ENCODE measurements at regions not wholly inside any gene's neighbourhood (a gene's known extent, or its start where the extent isn't known, plus 50 kb on each side); places are given as distances from the start of the nearest gene placed in this dataset.
"Not testable (repeated sequence)": the region's sequence is repeated elsewhere in the genome, so short reads cannot be mapped to it uniquely, and the experiment has no call there.

- DNase-seq (ENCODE audit: low spot score): no peak
These were observed 652.3 kb downstream of the SLCO4C1 start for GRCh38 chr5:101643794-101644193.

DNA sequence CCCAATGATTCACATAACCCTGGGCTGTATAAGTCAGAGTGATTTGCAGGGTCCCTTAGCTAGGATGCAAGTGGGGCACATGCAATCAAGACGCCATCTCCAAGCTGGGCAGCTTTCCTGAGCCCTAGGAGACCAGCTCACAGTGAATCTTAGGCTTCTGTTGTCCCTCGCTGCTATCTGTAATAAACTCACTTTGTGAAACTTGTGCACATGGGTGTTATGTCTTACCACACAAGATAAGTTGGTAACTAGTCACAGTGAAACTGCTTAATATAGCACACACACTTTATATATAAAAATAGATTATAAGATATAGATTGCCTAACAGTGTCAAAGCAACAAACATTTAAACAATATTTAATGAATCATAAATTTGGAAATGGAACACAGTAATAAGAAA lies 658.5 kb downstream of the SLCO4C1 start:
- DNase-seq (ENCODE audit: low spot score): no peak

- not testable (repeated sequence) for DNase-seq (ENCODE audit: low spot score)
These were observed 668.3 kb downstream of the SLCO4C1 start for GRCh38 chr5:101627770-101628169.

GRCh38 chr5:101626572-101626971 lies 669.5 kb downstream of the SLCO4C1 start:
- no peak for DNase-seq (ENCODE audit: low spot score)

GRCh38 chr5:101611039-101611438 lies 685.0 kb downstream of the SLCO4C1 start:
- no peak for DNase-seq (ENCODE audit: low spot score)

DNA sequence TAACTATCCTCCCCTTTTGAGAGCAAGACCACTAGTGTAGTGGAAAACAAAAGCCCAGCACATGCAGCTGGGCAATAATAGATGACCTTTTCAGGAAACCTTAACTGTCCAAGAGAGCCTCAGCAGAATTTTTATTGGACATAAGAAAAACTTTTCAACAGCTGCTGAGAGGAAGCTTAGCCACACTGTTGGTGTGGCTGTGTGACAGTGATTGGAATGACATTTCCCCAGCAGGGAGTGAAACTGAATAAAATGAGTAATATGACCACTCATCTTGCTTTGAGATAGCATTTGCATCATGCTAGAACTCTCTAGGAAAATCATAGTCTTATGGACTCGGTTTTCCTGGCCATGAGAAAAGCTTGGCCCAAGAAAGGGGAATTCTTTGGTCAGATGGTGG lies 687.8 kb downstream of the SLCO4C1 start:
- DNase-seq (ENCODE audit: low spot score): no peak

GRCh38 chr5:101605700-101606099 lies 690.4 kb downstream of the SLCO4C1 start:
- DNase-seq (ENCODE audit: low spot score): no peak

- DNase-seq (ENCODE audit: low spot score): no peak
These were observed 695.5 kb downstream of the SLCO4C1 start for GRCh38 chr5:101600614-101601013.

DNA sequence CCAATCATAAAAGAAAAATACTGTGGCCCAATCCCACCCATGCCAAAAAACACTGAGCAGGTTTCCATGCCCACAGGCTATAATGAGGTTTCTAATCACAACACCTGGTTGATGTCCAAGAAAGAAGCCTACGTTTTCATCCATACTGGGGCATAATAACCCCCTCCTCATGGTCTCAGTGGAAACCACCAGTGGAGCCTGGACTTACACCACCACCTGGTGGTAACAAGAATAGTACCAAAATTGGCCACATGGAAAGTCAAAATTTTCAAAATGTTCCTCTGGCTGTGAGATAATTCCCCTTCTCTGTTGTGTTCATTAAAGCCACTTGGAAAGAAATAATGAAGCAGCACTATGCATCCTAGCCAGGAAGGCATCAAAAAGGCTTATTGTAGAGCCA lies 687.3 kb upstream of the ST8SIA4 start:
- DNase-seq (ENCODE audit: low spot score): no peak

DNA sequence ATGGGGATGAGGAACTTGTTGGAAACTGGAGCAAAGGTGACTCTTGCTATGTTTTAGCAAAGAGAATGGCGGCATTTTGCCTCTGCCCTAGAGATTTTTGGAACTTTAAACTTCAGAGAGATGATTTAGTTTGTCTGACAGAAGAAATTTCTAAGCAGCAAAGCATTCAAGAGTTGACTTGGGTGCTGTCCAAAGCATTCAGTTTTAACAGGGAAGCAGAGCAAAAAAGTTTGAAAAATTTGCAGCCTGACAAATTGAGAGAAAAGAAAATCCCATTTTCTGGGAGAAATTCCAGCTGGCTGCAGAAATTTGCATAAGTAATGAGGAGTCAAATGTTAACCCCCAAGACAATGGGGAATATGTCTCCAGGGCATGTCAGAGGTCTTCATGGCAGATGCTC lies 682.3 kb upstream of the ST8SIA4 start:
- DNase-seq (ENCODE audit: low spot score): no peak

GRCh38 chr5:101580591-101580990 lies 677.5 kb upstream of the ST8SIA4 start:
- no peak for DNase-seq (ENCODE audit: low spot score)

DNA sequence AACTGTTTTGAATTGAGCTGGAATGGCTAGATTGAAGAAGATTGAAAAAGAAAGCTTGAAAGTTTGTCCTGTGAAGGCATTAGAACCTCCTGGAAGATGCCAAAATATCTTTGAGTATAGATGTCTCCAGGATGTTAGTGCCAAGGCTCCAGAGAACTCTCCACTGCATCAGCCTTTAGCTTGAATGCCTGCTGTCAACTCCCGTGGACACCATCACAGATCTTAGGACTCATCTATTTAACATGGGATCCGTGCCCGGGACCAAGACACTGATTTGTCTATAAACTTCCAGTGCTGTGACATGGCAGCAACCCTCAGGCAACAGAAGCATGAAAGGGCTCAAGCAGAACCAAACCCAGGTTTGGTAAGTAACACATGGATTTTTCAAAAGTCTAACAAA lies 670.9 kb upstream of the ST8SIA4 start:
- DNase-seq (ENCODE audit: low spot score): no peak

DNA sequence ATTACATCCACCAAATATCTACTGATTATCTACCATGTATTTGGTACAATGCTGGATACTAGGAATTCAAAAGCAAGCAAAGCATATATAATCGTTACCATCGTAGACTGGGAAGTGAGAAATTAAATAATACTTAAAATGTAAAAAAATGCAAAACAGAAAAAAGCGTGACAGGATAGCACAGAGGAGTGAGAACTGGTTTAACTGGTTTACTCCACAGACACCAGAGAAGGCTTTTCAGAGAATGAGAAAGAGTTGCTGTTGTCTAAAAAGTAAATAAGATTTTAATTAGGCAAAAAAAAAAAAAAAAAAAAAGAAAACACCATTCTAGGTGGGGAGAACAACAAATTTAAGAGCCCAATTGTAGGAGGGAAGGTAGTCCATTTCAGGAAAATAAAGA lies 657.9 kb upstream of the ST8SIA4 start:
- no peak for DNase-seq (ENCODE audit: low spot score)

DNA sequence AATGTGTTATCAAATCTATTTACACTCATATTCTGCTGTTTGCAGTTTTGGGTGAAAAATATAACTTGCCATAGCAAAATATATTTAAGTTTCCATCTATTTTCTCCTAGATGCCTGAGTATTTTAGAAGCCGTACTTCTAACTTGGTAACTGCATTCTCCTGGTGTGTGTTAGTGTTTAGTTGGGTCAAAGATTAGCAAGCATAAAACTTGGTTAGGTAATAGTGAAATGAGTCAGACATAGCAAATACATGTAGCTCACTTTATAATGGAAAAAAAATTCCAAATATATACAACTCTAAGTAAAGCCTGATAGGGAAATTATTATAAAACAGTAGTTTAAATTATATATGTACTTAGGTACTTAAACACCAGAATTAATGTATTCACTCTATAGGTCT lies 640.7 kb upstream of the ST8SIA4 start:
- no peak for DNase-seq (ENCODE audit: low spot score)

- no peak for DNase-seq (ENCODE audit: low spot score)
These were observed 636.2 kb upstream of the ST8SIA4 start for GRCh38 chr5:101539315-101539714.

DNA sequence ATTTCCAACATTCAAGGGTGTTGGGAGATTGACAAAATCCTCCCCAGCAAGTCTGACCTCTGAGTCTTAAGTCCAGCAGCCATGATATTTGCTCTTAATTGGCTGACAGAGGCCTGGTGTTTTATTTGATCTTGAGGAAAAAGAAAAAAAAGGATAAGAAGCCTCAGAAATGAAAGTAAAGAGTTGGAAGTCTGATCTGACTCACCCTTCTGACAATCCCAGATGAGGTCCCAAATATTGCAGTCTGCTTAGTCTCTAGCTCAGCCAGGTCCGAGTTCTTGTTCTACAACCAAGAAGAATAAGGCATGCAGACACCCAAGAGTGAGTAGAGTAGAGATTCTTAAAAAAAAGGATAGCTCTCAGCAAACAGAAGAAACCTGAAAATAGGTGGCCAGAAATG lies 632.5 kb upstream of the ST8SIA4 start:
- no peak for DNase-seq (ENCODE audit: low spot score)

GRCh38 chr5:101534491-101535110 lies 631.5 kb upstream of the ST8SIA4 start:
- DNase-seq (ENCODE audit: low spot score): no peak

GRCh38 chr5:101532430-101532829 lies 629.3 kb upstream of the ST8SIA4 start:
- DNase-seq (ENCODE audit: low spot score): no peak

DNA sequence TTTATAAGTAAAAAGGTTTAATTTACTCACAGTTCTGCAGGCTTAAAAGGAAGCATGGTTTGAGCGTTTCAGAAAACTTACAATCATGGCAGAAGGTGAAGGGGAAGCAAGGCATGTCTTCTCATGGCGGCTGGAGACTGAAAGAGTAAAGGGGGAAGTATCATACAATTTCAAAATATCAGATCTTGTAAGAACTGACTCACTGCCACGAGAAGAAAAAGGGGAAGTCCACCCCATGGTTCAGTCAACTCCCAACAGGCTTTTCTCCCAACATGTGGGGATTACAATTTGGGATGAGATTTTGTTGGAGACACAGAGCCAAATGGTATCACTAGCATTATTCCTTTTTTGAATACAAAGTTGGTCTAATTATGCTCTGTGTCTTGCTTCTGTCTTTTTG lies 627.9 kb upstream of the ST8SIA4 start:
- DNase-seq (ENCODE audit: low spot score): no peak

DNA sequence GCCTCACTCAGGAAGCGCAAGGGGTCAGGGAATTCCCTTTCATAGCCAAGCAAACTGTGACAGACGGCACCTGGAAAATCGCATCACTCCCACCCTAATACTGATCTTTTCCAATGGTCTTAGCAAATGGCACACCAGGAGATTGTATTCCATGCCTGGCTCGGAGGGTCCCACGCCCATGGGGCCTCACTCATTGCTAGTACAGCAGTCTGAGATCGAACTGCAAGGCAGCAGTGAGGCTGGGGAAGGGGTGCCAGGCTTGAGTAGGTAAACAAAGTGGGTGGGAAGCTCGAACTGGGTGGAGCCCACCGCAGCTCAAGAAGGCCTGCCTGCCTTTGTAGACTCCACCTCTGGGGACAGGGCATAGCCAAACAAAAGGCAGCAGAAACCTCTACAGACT lies 626.0 kb upstream of the ST8SIA4 start:
- DNase-seq (ENCODE audit: low spot score): not testable (repeated sequence)

- no peak for DNase-seq (ENCODE audit: low spot score)
These were observed 617.3 kb upstream of the ST8SIA4 start for GRCh38 chr5:101520417-101520816.

- DNase-seq (ENCODE audit: low spot score): no peak
These were observed 614.7 kb upstream of the ST8SIA4 start for GRCh38 chr5:101517795-101518194.

DNA sequence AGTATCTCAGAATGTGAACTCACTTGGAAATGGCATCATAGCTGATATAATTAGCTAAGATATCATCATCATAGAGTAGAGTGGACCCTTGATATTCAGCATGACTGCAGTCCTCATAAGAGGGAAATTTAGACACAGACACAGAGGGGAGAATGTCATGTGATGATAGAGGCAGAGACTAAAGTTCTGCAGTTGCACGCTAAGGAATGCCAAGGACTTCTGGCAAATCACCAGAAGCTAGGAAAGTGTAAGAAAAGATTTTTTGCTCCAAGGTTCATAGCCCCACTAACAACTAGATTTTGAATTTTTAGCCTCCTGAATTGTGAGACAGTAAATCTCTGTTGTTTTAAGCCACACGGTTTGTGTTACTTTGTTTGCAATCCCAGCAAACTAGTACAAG lies 612.6 kb upstream of the ST8SIA4 start:
- DNase-seq (ENCODE audit: low spot score): no peak

DNA sequence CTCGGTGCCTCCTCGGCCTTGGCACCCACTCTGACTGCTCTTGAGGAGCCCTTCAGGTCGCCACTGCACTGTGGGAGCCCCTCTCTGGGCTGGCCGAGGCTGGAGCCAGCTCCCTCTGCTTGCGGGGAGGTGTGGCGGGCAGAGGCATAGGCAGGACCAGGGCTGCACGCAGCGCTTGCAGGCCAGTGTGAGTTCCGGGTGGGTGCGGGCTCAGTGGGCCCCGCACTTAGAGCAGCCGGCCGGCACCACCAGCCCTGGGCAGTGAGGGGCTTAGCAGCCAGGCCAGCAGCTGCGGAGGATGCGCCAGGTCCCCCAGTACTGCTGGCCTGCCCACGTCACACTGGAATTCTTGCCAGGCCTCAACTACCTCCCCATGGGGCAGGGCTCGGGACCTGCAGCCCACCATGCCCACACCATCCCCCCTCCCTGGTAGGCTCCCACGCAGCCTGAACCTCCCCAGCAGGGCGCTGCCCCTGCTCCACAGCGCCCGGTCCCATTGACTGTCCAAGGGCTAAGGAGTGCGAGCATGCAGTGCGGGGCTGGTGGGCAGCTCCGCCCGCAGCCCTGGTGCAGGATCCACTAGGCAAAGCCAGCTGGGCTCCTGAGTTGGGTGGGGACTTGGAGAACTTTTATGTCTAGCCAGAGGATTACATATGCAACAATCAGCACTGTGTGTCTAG lies 602.9 kb upstream of the ST8SIA4 start:
- no peak for DNase-seq (ENCODE audit: low spot score)

Measured in HuH-7.5 (cell line).